ENCODE measurements at regions not wholly inside any gene's neighbourhood (a gene's known extent, or its start where the extent isn't known, plus 50 kb on each side); places are given as distances from the start of the nearest gene placed in this dataset.

DNA sequence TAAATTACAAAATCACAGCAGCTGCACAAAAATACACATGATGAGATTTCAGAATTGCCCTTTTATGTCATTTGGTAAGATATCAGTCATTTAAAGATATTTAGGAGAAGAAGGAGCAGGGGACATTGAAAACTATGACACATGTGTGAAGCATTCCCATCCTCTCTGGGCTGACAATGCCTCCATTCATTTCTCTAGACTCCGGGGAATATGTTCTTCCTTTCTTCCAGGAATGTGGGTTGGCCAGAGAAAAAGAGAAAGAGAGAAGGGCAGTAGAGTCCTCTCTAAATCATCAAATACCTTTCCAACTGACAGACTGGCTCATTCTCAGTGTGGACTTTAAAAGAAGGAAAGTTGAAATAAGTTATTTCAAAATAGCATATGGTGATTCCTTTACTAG lies 205.6 kb upstream of the ADAMTSL1 start:
- TF ChIP-seq CTCF (conservative IDR thresholded peaks at IDR 0.05 in 1 of 2, IDR thresholded peaks at IDR 0.05 in 1 of 2; ENCODE audit: low read depth in 1 of 2, low read length in 2 of 2) (no peak), EZH2 (IDR thresholded peaks at IDR 0.05; ENCODE audit: low read length, missing control alignments) (no peak)
- H3K36me3 ChIP-seq (ENCODE audit: control insufficient read depth, insufficient read depth, low read length): no peaks in the 10 kb centered on the region
- H3K9me3 ChIP-seq (ENCODE audit: control insufficient read depth, insufficient read depth, low read depth, low read length): no peaks in the 10 kb centered on the region
- no peak overlapping the region for H3K9ac ChIP-seq (ENCODE audit: insufficient read depth, low read length)
- no peaks in the 10 kb centered on the region for H3K4me1 ChIP-seq (ENCODE audit: control insufficient read depth, extremely low read depth, insufficient read depth, low read length)
- H3K27ac ChIP-seq (ENCODE audit: insufficient read depth, low read length): no peak overlapping the region
- no peaks in the 10 kb centered on the region for H3K27me3 ChIP-seq (ENCODE audit: control insufficient read depth, insufficient read depth, low read length)
- H2AFZ ChIP-seq (ENCODE audit: low read length): no peak overlapping the region
- peak; percentile 40 to 89 for DNase-seq (ENCODE audit: low read depth in 2 of 2)
- peak overlapping the region; percentile 32 for H3K4me2 ChIP-seq (ENCODE audit: extremely low read depth, insufficient read depth, low read length)
- H3K79me2 ChIP-seq (ENCODE audit: control insufficient read depth, insufficient read depth, low read length): no peaks in the 10 kb centered on the region
- no peaks in the 10 kb centered on the region for H4K20me1 ChIP-seq (ENCODE audit: control insufficient read depth, extremely low read depth, insufficient read depth, low read length)
- no peak overlapping the region for H3K4me3 ChIP-seq (replicated peaks in 1 of 4; ENCODE audit: control extremely low read depth in 1 of 4, insufficient read depth in 1 of 4, low read depth in 3 of 4, low read length in 4 of 4)

GRCh38 chr9:18269561-18269960 lies 204.4 kb upstream of the ADAMTSL1 start:
- Histone ChIP-seq H2AFZ (ENCODE audit: low read length) (no peak overlapping the region), H3K4me1 (ENCODE audit: control insufficient read depth, extremely low read depth, insufficient read depth, low read length) (no peaks in the 10 kb centered on the region), H3K4me3 (replicated peaks in 1 of 4; ENCODE audit: control extremely low read depth in 1 of 4, insufficient read depth in 1 of 4, low read depth in 3 of 4, low read length in 4 of 4) (no peak overlapping the region), H3K36me3 (ENCODE audit: control insufficient read depth, insufficient read depth, low read length) (no peaks in the 10 kb centered on the region), H4K20me1 (ENCODE audit: control insufficient read depth, extremely low read depth, insufficient read depth, low read length) (no peaks in the 10 kb centered on the region), H3K27ac (ENCODE audit: insufficient read depth, low read length) (no peak overlapping the region), H3K79me2 (ENCODE audit: control insufficient read depth, insufficient read depth, low read length) (no peaks in the 10 kb centered on the region), H3K27me3 (ENCODE audit: control insufficient read depth, insufficient read depth, low read length) (no peaks in the 10 kb centered on the region), H3K4me2 (ENCODE audit: extremely low read depth, insufficient read depth, low read length) (no peak overlapping the region), H3K9me3 (ENCODE audit: control insufficient read depth, insufficient read depth, low read depth, low read length) (no peaks in the 10 kb centered on the region), H3K9ac (ENCODE audit: insufficient read depth, low read length) (no peak overlapping the region)
- no peak for TF ChIP-seq CTCF (conservative IDR thresholded peaks at IDR 0.05 in 1 of 2, IDR thresholded peaks at IDR 0.05 in 1 of 2; ENCODE audit: low read depth in 1 of 2, low read length in 2 of 2)
- TF ChIP-seq EZH2 (IDR thresholded peaks at IDR 0.05; ENCODE audit: low read length, missing control alignments): no peak
- peak in 1 of 2 donors; percentile 62 for DNase-seq (ENCODE audit: low read depth in 2 of 2)

DNA sequence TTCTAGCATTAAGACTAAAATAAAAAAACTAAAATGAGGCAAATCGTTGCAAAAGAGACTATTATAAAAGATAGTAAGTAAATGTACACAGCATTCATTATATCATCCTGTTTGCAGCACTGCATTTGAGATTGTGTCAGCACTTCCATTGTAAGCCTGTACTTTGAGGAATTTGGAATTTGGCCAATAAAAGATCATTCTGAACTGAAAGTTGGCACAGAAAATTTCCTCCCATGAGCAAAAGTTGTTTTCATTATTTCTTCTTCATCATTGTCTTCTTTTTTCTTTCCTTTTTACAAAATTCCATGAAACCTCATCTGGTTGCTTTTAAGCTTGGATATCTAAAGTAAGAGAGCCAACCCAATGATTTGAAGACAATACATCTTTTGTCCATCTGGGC lies 199.3 kb upstream of the ADAMTSL1 start:
- Histone ChIP-seq H3K9me3 (ENCODE audit: control insufficient read depth, insufficient read depth, low read depth, low read length) (no peaks in the 10 kb centered on the region), H3K27me3 (ENCODE audit: control insufficient read depth, insufficient read depth, low read length) (no peaks in the 10 kb centered on the region), H3K27ac (ENCODE audit: insufficient read depth, low read length) (no peak overlapping the region)

More for the DNA sequence above, 199.3 kb upstream of the ADAMTSL1 start:
- DNase-seq (ENCODE audit: low read depth in 2 of 2): peak; percentile 33 to 53
- no peak overlapping the region for H3K9ac ChIP-seq (ENCODE audit: insufficient read depth, low read length)
- H3K4me2 ChIP-seq (ENCODE audit: extremely low read depth, insufficient read depth, low read length): no peak overlapping the region
- no peak overlapping the region for H2AFZ ChIP-seq (ENCODE audit: low read length)
- no peaks in the 10 kb centered on the region for H3K4me1 ChIP-seq (ENCODE audit: control insufficient read depth, extremely low read depth, insufficient read depth, low read length)
- TF ChIP-seq EZH2 (IDR thresholded peaks at IDR 0.05; ENCODE audit: low read length, missing control alignments) (no peak), CTCF (conservative IDR thresholded peaks at IDR 0.05 in 1 of 2, IDR thresholded peaks at IDR 0.05 in 1 of 2; ENCODE audit: low read depth in 1 of 2, low read length in 2 of 2) (no peak)
- H3K4me3 ChIP-seq (replicated peaks in 1 of 4; ENCODE audit: control extremely low read depth in 1 of 4, insufficient read depth in 1 of 4, low read depth in 3 of 4, low read length in 4 of 4): no peak overlapping the region
- no peaks in the 10 kb centered on the region for H3K36me3 ChIP-seq (ENCODE audit: control insufficient read depth, insufficient read depth, low read length)
- H3K79me2 ChIP-seq (ENCODE audit: control insufficient read depth, insufficient read depth, low read length): no peaks in the 10 kb centered on the region
- no peaks in the 10 kb centered on the region for H4K20me1 ChIP-seq (ENCODE audit: control insufficient read depth, extremely low read depth, insufficient read depth, low read length)
